KMS-11 (cell line): ENCODE measurements at regions not wholly inside any gene's neighbourhood (a gene's known extent, or its start where the extent isn't known, plus 50 kb on each side); places are given as distances from the start of the nearest gene placed in this dataset.

Experiments used
- H2AFZ ChIP-seq: fragments of 200-600 bp; sonication (generic); 2 replicates; pipeline ENCODE4 v1.6.1; 2016; ENCODE audit warnings: antibody characterized with exemption, mixed run types, low read depth
- H3K27ac ChIP-seq: fragments of 200-600 bp; sonication (generic); 2 replicates; pipeline ENCODE4 v1.6.1; 2016; ENCODE audit warnings: mild to moderate bottlenecking, mixed run types
- H3K27me3 ChIP-seq: fragments of 200-600 bp; sonication (generic); 2 replicates; pipeline ENCODE4 v1.6.1; 2017; ENCODE audit warnings: mild to moderate bottlenecking, low read depth, mixed run types, moderate library complexity; ENCODE audit not compliant: insufficient read depth
- H3K36me3 ChIP-seq: fragments of 200-600 bp; sonication (generic); 2 replicates; pipeline ENCODE4 v1.6.1; 2017; ENCODE audit warnings: mild to moderate bottlenecking, mixed run types; ENCODE audit not compliant: insufficient read depth
- H3K4me1 ChIP-seq: fragments of 200-600 bp; sonication (generic); 2 replicates; pipeline ENCODE4 v1.6.1; 2016; ENCODE audit warnings: mild to moderate bottlenecking, low read depth, mixed run types; ENCODE audit not compliant: poor library complexity, severe bottlenecking
- H3K4me2 ChIP-seq: fragments of 200-600 bp; sonication (generic); 2 replicates; pipeline ENCODE4 v1.7.0; 2016; ENCODE audit warnings: mild to moderate bottlenecking, mixed run types
- H3K4me3 ChIP-seq: fragments of 200-600 bp; sonication (generic); IDR thresholded peaks from 2 replicates; pipeline ENCODE4 v1.6.1; 2017; ENCODE audit warnings: low read depth, low read length, mixed read lengths; ENCODE audit not compliant: insufficient read depth
- H3K79me2 ChIP-seq: fragments of 200-600 bp; sonication (generic); 2 replicates; pipeline ENCODE4 v1.6.1; 2016; ENCODE audit warnings: low read depth, mixed run types; ENCODE audit not compliant: insufficient read depth
- H3K9ac ChIP-seq: fragments of 200-600 bp; sonication (generic); 2 replicates; pipeline ENCODE4 v1.6.1; 2016; ENCODE audit warnings: mild to moderate bottlenecking, mixed run types
- H4K20me1 ChIP-seq: fragments of 200-600 bp; sonication (generic); 2 replicates; pipeline ENCODE4 v1.6.1; 2016; ENCODE audit warnings: mild to moderate bottlenecking, mixed run types; ENCODE audit not compliant: insufficient read depth
- TF ChIP-seq, protein P1 (sequence below): fragments of 200-600 bp; sonication (generic); conservative IDR thresholded peaks from 2 replicates; pipeline ENCODE4 v1.6.1; 2017; ENCODE audit warnings: low read depth, mild to moderate bottlenecking, antibody characterized with exemption, low read length, moderate library complexity, mixed read lengths

DNA sequence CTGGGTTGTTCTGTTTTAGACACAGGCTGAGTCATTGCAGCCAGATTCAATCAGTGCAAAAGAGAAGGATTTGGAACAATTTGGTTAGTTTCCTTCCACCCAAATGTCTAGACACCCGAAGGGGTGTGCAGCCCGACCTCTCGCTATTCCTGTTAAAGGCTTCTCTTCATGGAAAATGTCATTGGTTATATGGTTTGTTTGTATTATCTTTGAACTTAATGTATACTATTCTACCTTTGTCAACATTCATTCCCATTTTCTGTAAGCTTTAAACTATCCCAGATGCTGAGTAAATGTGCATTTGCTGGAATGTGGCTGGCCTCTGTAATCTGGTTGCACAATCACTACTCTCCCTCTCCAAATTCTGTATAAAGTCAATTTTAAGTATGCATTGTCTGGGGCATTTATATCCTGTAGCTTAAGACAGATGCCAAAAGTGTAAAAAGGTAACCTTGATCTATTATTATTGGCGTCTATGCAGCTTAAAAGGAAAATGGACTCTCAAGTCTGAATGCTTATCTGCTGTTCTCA is 80.4 kb upstream of the RND3 start:
- Histone ChIP-seq H3K27me3 (no peaks in the 10 kb centered on the region), H4K20me1 (no peaks in the 10 kb centered on the region), H3K9ac (no peak overlapping the region), H3K36me3 (no peaks in the 10 kb centered on the region), H3K4me2 (no peak overlapping the region), H2AFZ (no peak overlapping the region), H3K27ac (no peak overlapping the region), H3K79me2 (no peaks in the 10 kb centered on the region), H3K4me3 (no peak overlapping the region), H3K4me1 (no peaks in the 10 kb centered on the region)
- TF ChIP-seq, protein P1, sequence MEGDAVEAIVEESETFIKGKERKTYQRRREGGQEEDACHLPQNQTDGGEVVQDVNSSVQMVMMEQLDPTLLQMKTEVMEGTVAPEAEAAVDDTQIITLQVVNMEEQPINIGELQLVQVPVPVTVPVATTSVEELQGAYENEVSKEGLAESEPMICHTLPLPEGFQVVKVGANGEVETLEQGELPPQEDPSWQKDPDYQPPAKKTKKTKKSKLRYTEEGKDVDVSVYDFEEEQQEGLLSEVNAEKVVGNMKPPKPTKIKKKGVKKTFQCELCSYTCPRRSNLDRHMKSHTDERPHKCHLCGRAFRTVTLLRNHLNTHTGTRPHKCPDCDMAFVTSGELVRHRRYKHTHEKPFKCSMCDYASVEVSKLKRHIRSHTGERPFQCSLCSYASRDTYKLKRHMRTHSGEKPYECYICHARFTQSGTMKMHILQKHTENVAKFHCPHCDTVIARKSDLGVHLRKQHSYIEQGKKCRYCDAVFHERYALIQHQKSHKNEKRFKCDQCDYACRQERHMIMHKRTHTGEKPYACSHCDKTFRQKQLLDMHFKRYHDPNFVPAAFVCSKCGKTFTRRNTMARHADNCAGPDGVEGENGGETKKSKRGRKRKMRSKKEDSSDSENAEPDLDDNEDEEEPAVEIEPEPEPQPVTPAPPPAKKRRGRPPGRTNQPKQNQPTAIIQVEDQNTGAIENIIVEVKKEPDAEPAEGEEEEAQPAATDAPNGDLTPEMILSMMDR, result no peak

DNA sequence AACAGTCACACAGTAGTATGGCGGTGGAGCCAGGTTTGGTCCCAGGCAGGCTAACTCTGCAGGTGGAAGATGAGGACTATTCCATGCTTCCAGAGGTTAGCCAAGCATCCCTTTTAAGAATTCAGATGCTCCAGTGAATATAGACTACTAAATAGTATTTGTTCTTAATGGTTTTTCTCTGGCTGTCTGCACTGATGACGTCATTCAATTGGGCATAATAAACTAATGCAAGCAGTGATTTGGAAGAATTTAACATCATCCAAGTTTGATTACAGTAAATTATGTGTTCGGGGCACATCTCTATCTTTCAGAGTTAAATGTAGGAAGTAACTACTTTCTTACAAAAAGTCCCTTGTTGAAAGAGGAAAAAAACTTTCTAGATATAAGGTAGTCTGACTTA is 78.8 kb upstream of the RND3 start:
- no peaks in the 10 kb centered on the region for H3K4me1 ChIP-seq

DNA sequence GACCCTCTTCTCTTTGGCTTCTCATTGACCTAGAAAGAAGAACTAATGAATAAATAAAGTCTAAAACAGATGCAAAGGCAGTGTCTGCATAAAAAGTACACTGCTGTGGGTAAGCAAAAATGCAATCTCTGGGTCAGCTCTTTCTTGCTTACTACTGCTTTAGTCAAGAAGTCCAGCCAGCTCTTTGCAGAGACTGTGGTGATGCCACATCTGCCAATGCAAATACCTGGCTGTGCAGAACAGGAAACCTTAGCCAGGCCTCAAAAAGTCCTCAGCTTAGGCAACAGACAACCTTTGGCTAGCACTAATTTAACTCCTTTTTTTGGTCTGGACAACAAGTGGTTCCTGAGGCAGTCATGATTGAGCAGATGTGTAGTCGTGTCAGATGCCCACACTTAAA is 73.6 kb upstream of the RND3 start:
- Histone ChIP-seq H3K27me3 (no peaks in the 10 kb centered on the region), H3K36me3 (no peaks in the 10 kb centered on the region), H3K4me3 (no peak overlapping the region), H3K4me1 (no peaks in the 10 kb centered on the region), H4K20me1 (no peaks in the 10 kb centered on the region), H3K9ac (no peak overlapping the region), H3K79me2 (no peaks in the 10 kb centered on the region), H2AFZ (no peak overlapping the region), H3K27ac (no peak overlapping the region), H3K4me2 (no peak overlapping the region)
- TF ChIP-seq, protein P1, result no peak

More for the DNA sequence above, 78.8 kb upstream of the RND3 start:
- Histone ChIP-seq H4K20me1 (no peaks in the 10 kb centered on the region), H3K27me3 (no peaks in the 10 kb centered on the region), H3K79me2 (no peaks in the 10 kb centered on the region), H3K4me3 (no peak overlapping the region), H3K27ac (no peak overlapping the region), H3K4me2 (no peak overlapping the region), H3K36me3 (no peaks in the 10 kb centered on the region), H3K9ac (no peak overlapping the region), H2AFZ (no peak overlapping the region)
- TF ChIP-seq, protein P1, result no peak

DNA sequence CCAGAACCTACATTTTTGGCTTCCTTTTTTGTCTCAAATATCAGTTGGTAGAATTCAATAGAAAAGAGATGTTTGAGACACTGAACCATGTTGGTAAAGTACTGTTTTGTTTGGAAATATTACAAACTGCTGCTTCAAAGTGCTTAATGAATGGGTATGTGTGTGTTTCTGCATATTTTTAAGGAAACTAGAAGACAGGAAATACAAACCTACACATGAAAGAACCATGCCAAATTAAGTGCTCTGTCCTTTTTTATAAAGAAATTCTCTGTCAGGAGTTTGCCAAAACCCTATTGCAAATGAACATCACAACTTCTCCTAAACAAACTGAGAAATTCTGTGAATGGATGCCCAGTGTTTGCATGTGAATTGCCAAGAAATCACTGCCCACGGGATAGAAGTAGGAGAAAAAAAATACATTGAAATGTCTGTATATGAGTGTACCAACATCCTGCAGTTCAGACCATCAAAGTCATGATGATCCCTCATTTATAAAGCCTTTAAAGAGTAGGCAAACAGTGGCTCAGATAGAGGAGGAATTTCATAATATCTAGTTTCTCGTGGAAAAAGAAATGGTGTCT is 69.6 kb upstream of the RND3 start:
- Histone ChIP-seq H3K36me3 (no peaks in the 10 kb centered on the region), H3K4me3 (no peak overlapping the region), H3K27ac (no peak overlapping the region), H4K20me1 (no peaks in the 10 kb centered on the region), H3K9ac (no peak overlapping the region), H2AFZ (no peak overlapping the region), H3K27me3 (no peaks in the 10 kb centered on the region), H3K4me2 (no peak overlapping the region), H3K4me1 (no peaks in the 10 kb centered on the region), H3K79me2 (no peaks in the 10 kb centered on the region)
- TF ChIP-seq, protein P1, result no peak
